GM19240 (cell line): ENCODE measurements at regions not wholly inside any gene's neighbourhood (a gene's known extent, or its start where the extent isn't known, plus 50 kb on each side); places are given as distances from the start of the nearest gene placed in this dataset.
"Not testable (repeated sequence)": the region's sequence is repeated elsewhere in the genome, so short reads cannot be mapped to it uniquely, and the experiment has no call there.

ENCODE experiments used
- DNase-seq: peaks from one replicate; pipeline ENCODE4 v3.0.0; 2011; ENCODE audit warnings: low spot score; ENCODE audit not compliant: insufficient read length

GRCh38 chr20:56724241-56724757 lies 95.2 kb downstream of the TFAP2C start:
- DNase-seq = no peak

- no peak for DNase-seq
These were observed 100.9 kb downstream of the TFAP2C start for GRCh38 chr20:56730003-56730402.

GRCh38 chr20:56730996-56731395 lies 101.9 kb downstream of the TFAP2C start:
- DNase-seq = no peak

GRCh38 chr20:56731476-56731875 lies 102.4 kb downstream of the TFAP2C start:
- DNase-seq = no peak

GRCh38 chr20:56733967-56734366 lies 104.9 kb downstream of the TFAP2C start:
- DNase-seq = no peak

GRCh38 chr20:56735084-56735642 lies 106.1 kb downstream of the TFAP2C start:
- no peak for DNase-seq

GRCh38 chr20:56736285-56736857 lies 107.3 kb downstream of the TFAP2C start:
- no peak for DNase-seq

- DNase-seq = not testable (repeated sequence)
These were observed 115.3 kb downstream of the TFAP2C start for GRCh38 chr20:56744325-56744821.

- DNase-seq = no peak
These were observed 119.6 kb downstream of the TFAP2C start for GRCh38 chr20:56748476-56749377.

GRCh38 chr20:56750430-56750829 lies 121.3 kb downstream of the TFAP2C start:
- no peak for DNase-seq

GRCh38 chr20:56752274-56752673 lies 123.2 kb downstream of the TFAP2C start:
- no peak for DNase-seq

- DNase-seq = no peak
These were observed 126.1 kb downstream of the TFAP2C start for GRCh38 chr20:56755201-56755600.

GRCh38 chr20:56756658-56757057 lies 127.6 kb downstream of the TFAP2C start:
- DNase-seq = not testable (repeated sequence)

GRCh38 chr20:56758706-56759105 lies 129.6 kb downstream of the TFAP2C start:
- no peak for DNase-seq

- no peak for DNase-seq
These were observed 130.7 kb downstream of the TFAP2C start for GRCh38 chr20:56759741-56760278.

- no peak for DNase-seq
These were observed 131.5 kb downstream of the TFAP2C start for GRCh38 chr20:56760610-56761009.

GRCh38 chr20:56761393-56761792 lies 132.3 kb downstream of the TFAP2C start:
- DNase-seq = no peak

GRCh38 chr20:56762401-56762800 lies 133.3 kb downstream of the TFAP2C start:
- DNase-seq = no peak

- no peak for DNase-seq
These were observed 133.7 kb downstream of the TFAP2C start for GRCh38 chr20:56762829-56763228.

GRCh38 chr20:56764671-56765070 lies 135.6 kb downstream of the TFAP2C start:
- no peak for DNase-seq

GRCh38 chr20:56765172-56766073 lies 136.3 kb downstream of the TFAP2C start:
- no peak for DNase-seq
